ENCODE measurements at regions not wholly inside any gene's neighbourhood (a gene's known extent, or its start where the extent isn't known, plus 50 kb on each side); places are given as distances from the start of the nearest gene placed in this dataset.

DNA sequence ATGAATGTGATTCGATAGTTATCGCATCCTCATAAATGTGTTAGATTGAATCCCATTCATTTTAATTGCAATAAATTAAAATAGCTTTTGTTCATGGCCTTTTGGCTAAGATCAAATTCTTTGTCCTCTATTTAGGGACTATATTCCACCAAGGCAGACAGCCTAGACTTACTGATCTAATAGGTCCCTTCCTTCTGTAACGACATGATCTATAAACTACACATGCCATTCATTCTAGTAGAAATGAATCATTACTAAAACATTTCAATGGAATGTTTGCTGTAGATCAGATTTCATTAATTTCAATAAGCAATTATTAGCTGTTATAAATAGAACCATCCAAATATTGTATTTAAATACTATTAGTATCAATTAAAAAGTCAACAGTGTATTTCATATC is 526.6 kb upstream of the KLHL1 start:
- DNase-seq (no peak), ATAC-seq (no peak)
- Histone ChIP-seq H3K4me1 (no peaks in the 10 kb centered on the region), H3K27ac (no peak overlapping the region), H3K4me3 (no peak overlapping the region), H3K9me3 (no peaks in the 10 kb centered on the region), H3K36me3 (no peaks in the 10 kb centered on the region), H3K27me3 (ENCODE audit: low read depth) (no peaks in the 10 kb centered on the region)
- TF ChIP-seq, protein P1, sequence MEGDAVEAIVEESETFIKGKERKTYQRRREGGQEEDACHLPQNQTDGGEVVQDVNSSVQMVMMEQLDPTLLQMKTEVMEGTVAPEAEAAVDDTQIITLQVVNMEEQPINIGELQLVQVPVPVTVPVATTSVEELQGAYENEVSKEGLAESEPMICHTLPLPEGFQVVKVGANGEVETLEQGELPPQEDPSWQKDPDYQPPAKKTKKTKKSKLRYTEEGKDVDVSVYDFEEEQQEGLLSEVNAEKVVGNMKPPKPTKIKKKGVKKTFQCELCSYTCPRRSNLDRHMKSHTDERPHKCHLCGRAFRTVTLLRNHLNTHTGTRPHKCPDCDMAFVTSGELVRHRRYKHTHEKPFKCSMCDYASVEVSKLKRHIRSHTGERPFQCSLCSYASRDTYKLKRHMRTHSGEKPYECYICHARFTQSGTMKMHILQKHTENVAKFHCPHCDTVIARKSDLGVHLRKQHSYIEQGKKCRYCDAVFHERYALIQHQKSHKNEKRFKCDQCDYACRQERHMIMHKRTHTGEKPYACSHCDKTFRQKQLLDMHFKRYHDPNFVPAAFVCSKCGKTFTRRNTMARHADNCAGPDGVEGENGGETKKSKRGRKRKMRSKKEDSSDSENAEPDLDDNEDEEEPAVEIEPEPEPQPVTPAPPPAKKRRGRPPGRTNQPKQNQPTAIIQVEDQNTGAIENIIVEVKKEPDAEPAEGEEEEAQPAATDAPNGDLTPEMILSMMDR (IDR thresholded peaks at IDR 0.05) = no peak
- intact Hi-C loops (cut with DNase I) = no loop called here

DNA sequence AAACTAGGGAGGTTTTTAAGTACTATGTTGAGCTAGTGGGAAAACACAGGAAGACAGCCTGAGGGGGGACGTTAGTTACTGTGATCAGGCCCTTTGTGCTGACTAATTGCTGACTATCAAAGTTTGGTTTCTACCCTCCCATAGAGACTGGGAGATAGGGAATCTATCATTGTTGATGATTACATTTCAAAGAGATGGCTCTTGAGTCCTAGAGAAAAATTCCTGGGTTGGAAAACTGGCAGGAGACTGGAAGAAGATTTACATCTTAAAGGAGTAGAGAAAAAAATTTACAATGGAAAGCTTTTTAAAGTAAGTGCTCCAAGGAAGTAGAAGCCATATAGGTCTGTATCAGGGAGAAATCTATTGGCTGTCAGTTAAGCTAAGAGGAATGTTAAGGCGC is 522.0 kb upstream of the KLHL1 start:
- no peaks in the 10 kb centered on the region for H3K27me3 ChIP-seq (ENCODE audit: low read depth)
- H3K27ac ChIP-seq = no peak overlapping the region
- H3K4me1 ChIP-seq = no peaks in the 10 kb centered on the region
- ATAC-seq = no peak
- H3K9me3 ChIP-seq = no peaks in the 10 kb centered on the region
- TF ChIP-seq, protein P1 (IDR thresholded peaks at IDR 0.05) = no peak
- intact Hi-C loops (cut with DNase I) = no loop called here
- no peak for DNase-seq
- H3K36me3 ChIP-seq = no peaks in the 10 kb centered on the region
- no peak overlapping the region for H3K4me3 ChIP-seq

DNA sequence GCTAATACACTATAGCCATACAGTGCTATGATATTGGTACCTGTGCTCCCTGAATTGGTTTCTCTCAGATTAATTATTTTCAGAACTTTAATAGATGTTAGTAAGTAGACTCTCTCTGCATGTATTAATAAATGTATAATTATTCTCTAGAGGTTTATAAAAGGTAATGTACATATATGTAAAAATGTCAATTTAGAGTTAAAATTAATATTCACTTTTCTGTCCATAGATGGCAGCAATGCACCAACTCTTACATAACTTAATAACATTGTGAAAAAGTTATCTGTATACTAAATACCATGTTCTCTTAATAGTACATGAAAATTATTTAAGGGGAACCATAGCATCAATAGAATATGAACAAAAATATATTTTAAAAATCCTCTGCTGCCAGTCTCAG is 515.0 kb upstream of the KLHL1 start:
- TF ChIP-seq, protein P1 (IDR thresholded peaks at IDR 0.05) = peak; percentile 33
- no peaks in the 10 kb centered on the region for H3K4me1 ChIP-seq
- DNase-seq (no peak), ATAC-seq (peak in 1 of 2 donors; percentile 64)
- no peaks in the 10 kb centered on the region for H3K36me3 ChIP-seq
- H3K4me3 ChIP-seq = no peak overlapping the region
- no peaks in the 10 kb centered on the region for H3K27me3 ChIP-seq (ENCODE audit: low read depth)
- intact Hi-C loops (cut with DNase I) = no loop called here
- H3K9me3 ChIP-seq = no peaks in the 10 kb centered on the region
- no peak overlapping the region for H3K27ac ChIP-seq

DNA sequence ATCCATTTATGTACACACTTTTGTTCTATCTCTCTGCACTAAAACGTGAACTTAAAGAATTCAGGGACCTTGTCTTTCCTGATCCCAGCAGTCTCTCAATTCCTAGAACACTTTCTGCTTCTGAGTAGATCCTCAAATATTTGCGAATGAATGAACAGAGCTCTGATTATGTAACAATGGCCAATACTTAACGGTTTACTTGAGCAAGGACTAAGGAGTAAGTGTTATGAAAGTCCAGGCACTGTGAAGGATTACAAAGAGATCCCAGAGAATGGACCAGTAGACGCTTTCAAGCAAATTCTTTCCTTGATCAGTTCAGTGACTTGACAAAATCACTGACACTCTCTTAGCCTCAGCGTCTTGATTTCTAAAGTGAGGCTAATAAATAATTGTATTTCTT is 514.5 kb upstream of the KLHL1 start:
- peak; percentile 61 to 85 for ATAC-seq
- H3K4me3 ChIP-seq = no peak overlapping the region
- H3K36me3 ChIP-seq = no peaks in the 10 kb centered on the region
- no peak overlapping the region for H3K27ac ChIP-seq
- no peaks in the 10 kb centered on the region for H3K27me3 ChIP-seq (ENCODE audit: low read depth)
- intact Hi-C loops (cut with DNase I) = no loop called here
- no peaks in the 10 kb centered on the region for H3K9me3 ChIP-seq
- no peak for DNase-seq
- TF ChIP-seq, protein P1 (IDR thresholded peaks at IDR 0.05) = no peak
- H3K4me1 ChIP-seq = no peaks in the 10 kb centered on the region

DNA sequence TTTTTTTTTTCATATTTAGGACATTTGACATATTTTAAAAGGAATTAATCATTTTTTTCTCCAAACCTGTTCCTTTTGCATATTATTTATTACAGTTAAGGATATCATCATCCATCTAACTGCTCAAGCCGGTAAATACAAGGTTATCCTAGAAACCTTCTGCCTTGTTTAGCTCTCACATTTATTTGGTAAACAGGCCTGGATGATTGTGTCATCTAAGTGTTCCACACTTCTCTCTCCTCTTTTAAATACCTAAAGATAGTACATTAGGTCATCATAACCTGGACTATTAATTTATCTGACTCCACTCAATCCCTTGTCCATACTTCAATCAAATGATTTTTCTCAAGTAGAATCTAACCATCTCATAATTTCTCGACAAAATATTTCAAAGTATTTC is 511.7 kb upstream of the KLHL1 start:
- Histone ChIP-seq H3K4me1 (no peaks in the 10 kb centered on the region), H3K9me3 (no peaks in the 10 kb centered on the region), H3K4me3 (no peak overlapping the region), H3K36me3 (no peaks in the 10 kb centered on the region), H3K27me3 (ENCODE audit: low read depth) (no peaks in the 10 kb centered on the region), H3K27ac (no peak overlapping the region)
- no peak for DNase-seq
- TF ChIP-seq, protein P1 (IDR thresholded peaks at IDR 0.05) = no peak
- intact Hi-C loops (cut with DNase I) = no loop called here
- no peak for ATAC-seq

DNA sequence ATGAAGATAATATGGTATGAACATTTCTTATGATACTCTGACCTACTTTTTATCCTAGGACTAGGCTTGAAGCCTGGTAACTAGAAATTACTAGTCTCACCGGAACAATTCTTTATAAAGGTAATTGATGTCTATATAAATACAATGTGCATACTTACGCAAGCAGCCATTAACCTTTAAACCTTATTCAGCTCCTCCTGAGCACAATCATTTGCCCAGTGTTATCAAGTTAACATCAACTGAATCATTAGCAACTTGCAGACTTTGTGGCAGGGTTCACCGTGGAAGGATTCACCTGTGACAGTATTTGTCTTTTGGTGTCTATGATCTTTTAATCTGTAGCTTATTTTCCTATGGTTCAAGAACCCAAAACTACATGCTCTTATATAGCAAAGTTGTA is 508.6 kb upstream of the KLHL1 start:
- no peaks in the 10 kb centered on the region for H3K9me3 ChIP-seq
- DNase-seq (no peak), ATAC-seq (no peak)
- no peak overlapping the region for H3K27ac ChIP-seq
- H3K4me3 ChIP-seq = no peak overlapping the region
- TF ChIP-seq, protein P1 (IDR thresholded peaks at IDR 0.05) = no peak
- no peaks in the 10 kb centered on the region for H3K27me3 ChIP-seq (ENCODE audit: low read depth)
- no peaks in the 10 kb centered on the region for H3K4me1 ChIP-seq
- intact Hi-C loops (cut with DNase I) = no loop called here
- H3K36me3 ChIP-seq = no peaks in the 10 kb centered on the region
